ENCODE measurements at regions not wholly inside any gene's neighbourhood (a gene's known extent, or its start where the extent isn't known, plus 50 kb on each side); places are given as distances from the start of the nearest gene placed in this dataset.

GRCh38 chr18:7369006-7369405 lies 138.1 kb downstream of the LRRC30 start:
- ATAC-seq: no peak
- TF ChIP-seq TOX (CRISPR knock-in tag; IDR thresholded peaks at IDR 0.05; ENCODE audit: borderline replicate concordance) (no peak), PATZ1 (CRISPR knock-in tag; IDR thresholded peaks at IDR 0.05; ENCODE audit: borderline replicate concordance) (no peak)

- TF ChIP-seq ZFP30 (CRISPR knock-in tag; IDR thresholded peaks at IDR 0.05) (no peak), ARNTL (CRISPR knock-in tag; IDR thresholded peaks at IDR 0.05; ENCODE audit: borderline replicate concordance, low read depth) (no peak)
Measured at GRCh38 chr18:7370375-7370774, 139.5 kb downstream of the LRRC30 start.

GRCh38 chr18:7370802-7371201 lies 139.9 kb downstream of the LRRC30 start:
- TF ChIP-seq CSDC2 (CRISPR knock-in tag; IDR thresholded peaks at IDR 0.05) (no peak), ESRRG (CRISPR knock-in tag; IDR thresholded peaks at IDR 0.05) (no peak)
- ATAC-seq: no peak

More at GRCh38 chr18:7370375-7370774, 139.5 kb downstream of the LRRC30 start:
- no peak for ATAC-seq

- no peak for ATAC-seq
- TF ChIP-seq OSR1 (CRISPR knock-in tag; IDR thresholded peaks at IDR 0.05) (no peak), TSHZ2 (CRISPR knock-in tag; IDR thresholded peaks at IDR 0.05) (no peak), ZC3H10 (CRISPR knock-in tag; IDR thresholded peaks at IDR 0.05) (no peak), ESRRG (CRISPR knock-in tag; IDR thresholded peaks at IDR 0.05) (no peak), PPARA (CRISPR knock-in tag; IDR thresholded peaks at IDR 0.05; ENCODE audit: borderline replicate concordance) (no peak), TCF4 (CRISPR knock-in tag; IDR thresholded peaks at IDR 0.05; ENCODE audit: borderline replicate concordance) (no peak), PATZ1 (CRISPR knock-in tag; IDR thresholded peaks at IDR 0.05; ENCODE audit: borderline replicate concordance) (no peak), TOX (CRISPR knock-in tag; IDR thresholded peaks at IDR 0.05; ENCODE audit: borderline replicate concordance) (no peak), ZNF8 (CRISPR knock-in tag; IDR thresholded peaks at IDR 0.05) (no peak), RARB (CRISPR knock-in tag; IDR thresholded peaks at IDR 0.05) (no peak), ZFP3 (CRISPR knock-in tag; IDR thresholded peaks at IDR 0.05) (no peak), POU6F1 (CRISPR knock-in tag; IDR thresholded peaks at IDR 0.05; ENCODE audit: borderline replicate concordance, low read depth) (no peak), SNAI2 (CRISPR knock-in tag; IDR thresholded peaks at IDR 0.05) (no peak), CSDC2 (CRISPR knock-in tag; IDR thresholded peaks at IDR 0.05) (no peak)
Measured at GRCh38 chr18:7373441-7373840, 142.6 kb downstream of the LRRC30 start.

- TF ChIP-seq RARB (CRISPR knock-in tag; IDR thresholded peaks at IDR 0.05): no peak
- TF ChIP-seq PATZ1 (CRISPR knock-in tag; IDR thresholded peaks at IDR 0.05; ENCODE audit: borderline replicate concordance): no peak
- TF ChIP-seq ESRRG (CRISPR knock-in tag; IDR thresholded peaks at IDR 0.05): no peak
- TF ChIP-seq CSDC2 (CRISPR knock-in tag; IDR thresholded peaks at IDR 0.05): no peak
- TF ChIP-seq ZNF70 (CRISPR knock-in tag; IDR thresholded peaks at IDR 0.05): no peak
- no peak for TF ChIP-seq OSR1 (CRISPR knock-in tag; IDR thresholded peaks at IDR 0.05)
- TF ChIP-seq SNAI2 (CRISPR knock-in tag; IDR thresholded peaks at IDR 0.05): no peak
- TF ChIP-seq ZFP3 (CRISPR knock-in tag; IDR thresholded peaks at IDR 0.05): no peak
- no peak for TF ChIP-seq ARNTL (CRISPR knock-in tag; IDR thresholded peaks at IDR 0.05; ENCODE audit: borderline replicate concordance, low read depth)
- no peak for TF ChIP-seq ZFP30 (CRISPR knock-in tag; IDR thresholded peaks at IDR 0.05)
- no peak for TF ChIP-seq GLIS3 (CRISPR knock-in tag; IDR thresholded peaks at IDR 0.05)
- TF ChIP-seq TSHZ2 (CRISPR knock-in tag; IDR thresholded peaks at IDR 0.05): no peak
- ATAC-seq: no peak
Measured at GRCh38 chr18:7381307-7381706, 150.4 kb downstream of the LRRC30 start.

All from SK-N-SH treated with all-trans-retinoic acid at 6 μM for 48 hours (cell line).